ENCODE measurements at regions not wholly inside any gene's neighbourhood (a gene's known extent, or its start where the extent isn't known, plus 50 kb on each side); places are given as distances from the start of the nearest gene placed in this dataset.

- TF ChIP-seq GABPA (IDR thresholded peaks at IDR 0.05; ENCODE audit: low read depth), result no peak
- TF ChIP-seq SPI1 (IDR thresholded peaks at IDR 0.05; ENCODE audit: borderline replicate concordance, low read depth), result no peak
- no peak for TF ChIP-seq REST (IDR thresholded peaks at IDR 0.05; ENCODE audit: insufficient replicate concordance, low read depth)
- no peak for TF ChIP-seq CTCF (IDR thresholded peaks at IDR 0.05; ENCODE audit: insufficient read depth, low read length)
- no peak for TF ChIP-seq POLR2AphosphoS5 (IDR thresholded peaks at IDR 0.05; ENCODE audit: low read depth)
- no peak for DNase-seq (ENCODE audit: low read depth in 1 of 2, low spot score in 1 of 2)
- no peaks in the 10 kb centered on the region for H3K27me3 ChIP-seq (ENCODE audit: insufficient read depth, poor library complexity, severe bottlenecking)
- H3K4me3 ChIP-seq (replicated peaks; ENCODE audit: insufficient read depth, low read length), result no peak overlapping the region
- H3K27ac ChIP-seq (replicated peaks), result no peak overlapping the region
Observed at GRCh38 chr9:118975736-118976135, 393.5 kb downstream of the BRINP1 start.

GRCh38 chr9:118976160-118976559 lies 393.1 kb downstream of the BRINP1 start:
- no peak for TF ChIP-seq GABPA (IDR thresholded peaks at IDR 0.05; ENCODE audit: low read depth)
- TF ChIP-seq CTCF (IDR thresholded peaks at IDR 0.05; ENCODE audit: insufficient read depth, low read length), result no peak
- no peak for TF ChIP-seq SPI1 (IDR thresholded peaks at IDR 0.05; ENCODE audit: borderline replicate concordance, low read depth)
- TF ChIP-seq POLR2AphosphoS5 (IDR thresholded peaks at IDR 0.05; ENCODE audit: low read depth), result no peak
- TF ChIP-seq REST (IDR thresholded peaks at IDR 0.05; ENCODE audit: insufficient replicate concordance, low read depth), result no peak
- H3K27ac ChIP-seq (replicated peaks), result no peak overlapping the region
- H3K4me3 ChIP-seq (replicated peaks; ENCODE audit: insufficient read depth, low read length), result no peak overlapping the region
- H3K27me3 ChIP-seq (ENCODE audit: insufficient read depth, poor library complexity, severe bottlenecking), result no peaks in the 10 kb centered on the region
- no peak for DNase-seq (ENCODE audit: low read depth in 1 of 2, low spot score in 1 of 2)

GRCh38 chr9:118984607-118985006 lies 384.6 kb downstream of the BRINP1 start:
- Histone ChIP-seq H3K4me3 (replicated peaks; ENCODE audit: insufficient read depth, low read length) (no peak overlapping the region), H3K27ac (replicated peaks) (no peak overlapping the region), H3K27me3 (ENCODE audit: insufficient read depth, poor library complexity, severe bottlenecking) (no peaks in the 10 kb centered on the region)
- DNase-seq (ENCODE audit: low read depth in 1 of 2, low spot score in 1 of 2), result no peak
- TF ChIP-seq SPI1 (IDR thresholded peaks at IDR 0.05; ENCODE audit: borderline replicate concordance, low read depth), result no peak
- no peak for TF ChIP-seq CTCF (IDR thresholded peaks at IDR 0.05; ENCODE audit: insufficient read depth, low read length)
- TF ChIP-seq GABPA (IDR thresholded peaks at IDR 0.05; ENCODE audit: low read depth), result no peak
- no peak for TF ChIP-seq REST (IDR thresholded peaks at IDR 0.05; ENCODE audit: insufficient replicate concordance, low read depth)
- TF ChIP-seq POLR2AphosphoS5 (IDR thresholded peaks at IDR 0.05; ENCODE audit: low read depth), result no peak

Data from HL-60 (cell line).